SK-N-MC (cell line): ENCODE measurements at regions not wholly inside any gene's neighbourhood (a gene's known extent, or its start where the extent isn't known, plus 50 kb on each side); places are given as distances from the start of the nearest gene placed in this dataset.

Experiments used
- DNase-seq: peaks from one replicate; pipeline ENCODE4 v3.0.0-alpha.2; 2011; ENCODE audit warnings: low read depth, low spot score
- H3K27ac ChIP-seq: fragments of 200-600 bp; sonication (generic); 2 replicates; pipeline ENCODE4 v1.5.1; 2016; ENCODE audit warnings: mixed run types
- H3K36me3 ChIP-seq: fragments of 200-600 bp; sonication (generic); 2 replicates; pipeline ENCODE4 v1.6.1; 2017; ENCODE audit warnings: antibody characterized with exemption, low read length, mixed read lengths; ENCODE audit not compliant: insufficient read depth
- H3K4me3 ChIP-seq: fragments of 200-600 bp; sonication (generic); 2 replicates; pipeline ENCODE4 v1.5.1; 2016
- H3K9ac ChIP-seq: fragments of 200-600 bp; sonication (generic); 2 replicates; pipeline ENCODE4 v1.8.0; 2017; ENCODE audit warnings: mixed run types, mixed read lengths; ENCODE audit not compliant: insufficient read length
- H3K9me3 ChIP-seq: fragments of 200-600 bp; sonication (generic); 2 replicates; pipeline ENCODE4 v1.6.1; 2017; ENCODE audit warnings: low read depth, mild to moderate bottlenecking, antibody characterized with exemption, low read length, moderate library complexity, mixed read lengths
- EZH2 ChIP-seq: fragments of 200-600 bp; sonication (generic); IDR thresholded peaks from one replicate; pipeline ENCODE4 v1.6.1; 2017; ENCODE audit warnings: antibody characterized with exemption
- FOXP2 ChIP-seq: optimal IDR thresholded peaks from 2 replicates; pipeline ENCODE3; 2011; ENCODE audit warnings: mild to moderate bottlenecking, moderate library complexity; ENCODE audit not compliant: insufficient read depth; ENCODE audit errors: extremely low read length, control extremely low read depth
- POLR2AphosphoS5 ChIP-seq: IDR thresholded peaks from 2 replicates; pipeline ENCODE4 v1.6.1; 2012; ENCODE audit warnings: mild to moderate bottlenecking, low read depth, low read length, borderline replicate concordance

- TF ChIP-seq EZH2 = no peak
- no peak for TF ChIP-seq POLR2AphosphoS5
- no peak for TF ChIP-seq FOXP2
Measured at GRCh38 chr6:82603871-82604270, 240.3 kb downstream of the TPBG start.

DNA sequence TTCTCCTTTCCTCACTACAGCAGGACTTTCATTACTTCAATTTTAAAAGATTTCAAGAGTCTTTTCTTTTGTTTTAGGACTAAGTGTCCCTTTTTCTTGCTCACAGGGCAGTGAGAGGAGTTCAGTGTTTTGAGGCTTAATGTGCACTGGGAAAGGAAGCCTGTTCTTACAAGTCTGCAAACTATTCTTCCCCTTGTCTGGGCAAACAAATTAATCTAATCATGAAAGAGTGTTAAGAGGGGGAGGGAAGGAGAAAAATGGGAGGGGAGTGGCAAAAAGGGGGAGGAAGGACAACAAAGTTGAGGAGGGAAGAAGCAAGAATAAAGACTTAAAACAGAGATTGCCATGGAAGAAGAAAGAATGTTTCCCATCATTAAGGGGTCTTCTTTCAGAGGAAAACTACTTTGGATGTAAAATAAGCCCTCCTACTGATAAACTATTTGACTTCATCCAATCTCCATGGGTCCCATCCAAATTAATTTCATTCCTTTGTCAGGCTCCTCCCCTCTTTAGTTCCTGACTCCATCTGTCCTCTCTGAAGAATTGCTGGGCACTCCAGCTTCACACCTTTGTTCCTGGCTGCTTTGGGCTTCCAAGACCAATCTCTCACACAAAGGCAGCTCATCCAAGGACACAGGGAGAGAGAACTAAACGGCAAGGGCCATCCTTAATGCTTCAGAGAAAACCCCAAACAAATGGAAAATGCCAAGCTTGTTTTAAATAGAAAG lies 244.5 kb downstream of the TPBG start:
- Histone ChIP-seq H3K9ac (no peak overlapping the region), H3K27ac (no peak overlapping the region), H3K36me3 (no peaks in the 10 kb centered on the region), H3K4me3 (no peak overlapping the region), H3K9me3 (no peaks in the 10 kb centered on the region)
- TF ChIP-seq FOXP2 = no peak
- no peak for TF ChIP-seq POLR2AphosphoS5
- no peak for TF ChIP-seq EZH2
- no peak for DNase-seq

More at GRCh38 chr6:82603871-82604270, 240.3 kb downstream of the TPBG start:
- Histone ChIP-seq H3K9ac (no peak overlapping the region), H3K9me3 (no peaks in the 10 kb centered on the region), H3K27ac (no peak overlapping the region), H3K4me3 (no peak overlapping the region), H3K36me3 (no peaks in the 10 kb centered on the region)
- DNase-seq = no peak

DNA sequence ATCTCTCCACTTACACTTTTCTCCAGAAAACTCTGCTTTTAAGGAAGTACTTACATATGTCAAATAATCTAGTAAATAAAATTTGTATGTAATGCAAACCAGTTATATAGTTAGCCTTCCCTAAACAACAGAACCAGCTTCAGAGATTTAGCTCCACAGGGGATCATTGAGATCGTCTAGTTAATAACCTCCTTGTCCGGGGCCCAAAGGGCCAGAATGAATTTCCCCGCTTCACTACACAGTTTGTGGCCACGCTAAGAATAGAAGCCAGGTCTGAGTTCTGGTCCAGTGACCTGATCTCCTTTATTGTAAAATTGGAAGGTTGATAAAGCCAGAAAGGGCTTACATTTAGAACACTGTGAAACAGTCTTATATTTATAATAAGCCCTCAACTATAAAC lies 245.2 kb downstream of the TPBG start:
- TF ChIP-seq FOXP2 = no peak
- TF ChIP-seq EZH2 = no peak
- no peak for TF ChIP-seq POLR2AphosphoS5
- H3K27ac ChIP-seq = no peak overlapping the region

DNA sequence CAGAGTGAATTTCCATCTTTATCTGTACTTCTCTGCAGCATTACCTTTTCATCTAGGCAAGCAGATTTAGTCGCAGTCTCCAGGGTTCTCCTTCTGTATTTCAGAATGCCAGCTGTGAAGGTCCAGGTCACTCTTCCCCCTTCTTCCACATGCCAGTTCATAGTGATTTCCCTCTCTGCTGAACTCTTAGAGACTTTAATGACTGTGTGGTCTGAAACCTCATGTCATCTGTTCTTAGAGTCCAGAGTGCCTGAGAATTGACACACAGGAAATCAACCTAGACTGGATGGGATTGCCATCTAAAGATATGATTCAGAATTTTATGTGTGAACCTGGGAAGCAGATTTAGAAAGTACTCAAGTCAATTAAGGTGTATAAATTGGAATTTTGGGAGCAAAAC lies 248.1 kb downstream of the TPBG start:
- no peak overlapping the region for H3K27ac ChIP-seq
- H3K4me3 ChIP-seq = no peak overlapping the region
- no peak for TF ChIP-seq POLR2AphosphoS5
- no peak for TF ChIP-seq EZH2
- TF ChIP-seq FOXP2 = no peak
- no peak overlapping the region for H3K9ac ChIP-seq
- DNase-seq = no peak
- no peaks in the 10 kb centered on the region for H3K9me3 ChIP-seq
- H3K36me3 ChIP-seq = no peaks in the 10 kb centered on the region

More for the DNA sequence above, 245.2 kb downstream of the TPBG start:
- no peak overlapping the region for H3K4me3 ChIP-seq
- no peaks in the 10 kb centered on the region for H3K36me3 ChIP-seq
- no peak overlapping the region for H3K9ac ChIP-seq
- no peaks in the 10 kb centered on the region for H3K9me3 ChIP-seq
- no peak for DNase-seq

DNA sequence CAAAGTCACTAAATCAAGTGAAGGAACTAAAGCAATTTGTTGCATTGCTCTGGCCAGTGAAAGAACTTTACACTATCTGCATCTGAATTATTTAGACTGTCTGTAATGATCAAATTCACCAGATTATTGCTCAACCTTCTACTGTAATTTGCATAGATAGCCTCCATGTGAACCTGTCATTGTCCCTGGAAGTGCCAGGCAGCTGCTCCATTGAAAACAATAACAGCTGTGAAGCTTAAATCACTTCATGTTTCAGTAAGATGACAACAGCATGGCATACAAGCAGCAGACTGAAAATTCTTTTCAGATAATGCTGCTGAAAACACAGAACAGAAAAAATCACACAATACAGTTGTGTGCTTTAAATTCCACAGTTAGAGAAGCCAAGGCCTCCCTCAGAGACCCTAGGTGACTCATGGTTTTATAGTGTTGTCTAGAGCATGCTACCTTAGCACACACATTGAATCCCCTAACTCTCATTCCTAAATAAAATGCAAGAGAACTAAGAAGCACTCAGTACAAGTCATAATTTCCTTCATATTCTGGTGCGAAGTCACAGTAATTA lies 248.9 kb downstream of the TPBG start:
- TF ChIP-seq EZH2 = no peak
- no peak for TF ChIP-seq POLR2AphosphoS5
- no peak for TF ChIP-seq FOXP2
- Histone ChIP-seq H3K27ac (no peak overlapping the region), H3K4me3 (no peak overlapping the region), H3K36me3 (no peaks in the 10 kb centered on the region), H3K9ac (no peak overlapping the region), H3K9me3 (no peaks in the 10 kb centered on the region)
- DNase-seq = no peak

- no peaks in the 10 kb centered on the region for H3K36me3 ChIP-seq
- no peak overlapping the region for H3K9ac ChIP-seq
- H3K4me3 ChIP-seq = no peak overlapping the region
- no peak for DNase-seq
- H3K9me3 ChIP-seq = no peaks in the 10 kb centered on the region
- no peak for TF ChIP-seq FOXP2
- TF ChIP-seq POLR2AphosphoS5 = no peak
- no peak for TF ChIP-seq EZH2
- no peak overlapping the region for H3K27ac ChIP-seq
Measured at GRCh38 chr6:82614518-82614917, 250.9 kb downstream of the TPBG start.

DNA sequence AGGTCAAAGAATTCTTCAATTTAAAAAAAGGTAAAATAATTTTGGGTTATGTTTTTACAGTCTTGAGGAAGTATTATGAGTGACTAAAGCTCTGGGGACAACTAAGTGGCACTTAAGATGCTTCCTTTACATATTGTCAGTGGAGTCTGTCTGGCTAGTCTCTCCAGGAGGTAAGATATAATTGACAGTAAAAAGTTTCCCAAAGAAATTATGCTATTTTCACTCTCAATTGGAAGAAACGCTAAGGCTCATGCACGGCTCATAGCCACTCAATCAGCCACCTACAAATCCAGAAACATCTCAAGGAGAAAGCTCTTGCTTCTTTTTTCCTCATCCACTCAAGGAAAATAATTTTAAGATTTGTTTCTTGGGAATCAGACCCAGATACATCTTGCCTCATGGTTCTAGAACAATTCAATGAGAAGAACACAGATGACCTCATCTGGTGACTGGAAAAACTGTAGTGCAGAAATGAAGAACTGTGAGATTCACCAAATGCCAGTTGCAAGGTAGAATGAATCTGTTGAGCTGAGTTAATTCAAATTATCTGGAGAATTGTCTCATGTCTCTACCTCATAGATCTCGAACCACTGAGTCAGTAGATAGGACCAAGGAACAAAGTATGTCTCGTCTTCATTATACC lies 252.9 kb downstream of the TPBG start:
- Histone ChIP-seq H3K4me3 (no peak overlapping the region), H3K27ac (peak overlapping the region; percentile 49; the same call in 1 of the 2 replicates), H3K9me3 (no peaks in the 10 kb centered on the region), H3K9ac (peak overlapping the region; percentile 2), H3K36me3 (no peaks in the 10 kb centered on the region)
- no peak for TF ChIP-seq EZH2
- no peak for TF ChIP-seq FOXP2
- TF ChIP-seq POLR2AphosphoS5 = peak; percentile 19; the same call in 1 of the 2 replicates
- peak; percentile 55 for DNase-seq

- Histone ChIP-seq H3K4me3 (no peak overlapping the region), H3K9ac (no peak overlapping the region), H3K27ac (no peak overlapping the region), H3K36me3 (no peaks in the 10 kb centered on the region), H3K9me3 (no peaks in the 10 kb centered on the region)
- no peak for DNase-seq
- no peak for TF ChIP-seq EZH2
- no peak for TF ChIP-seq POLR2AphosphoS5
- TF ChIP-seq FOXP2 = no peak
Measured at GRCh38 chr6:82617648-82618047, 254.0 kb downstream of the TPBG start.
